ENCODE measurements at regions not wholly inside any gene's neighbourhood (a gene's known extent, or its start where the extent isn't known, plus 50 kb on each side); places are given as distances from the start of the nearest gene placed in this dataset.
A peak's percentile ranks its signal among the peaks of the same experiment; 100 is the strongest.

- Histone ChIP-seq H3K4me3 (ENCODE audit: low read length) (no peak overlapping the region), H3K27me3 (ENCODE audit: control insufficient read depth, insufficient read depth, low read length) (no peaks in the 10 kb centered on the region), H3K9me3 (replicated peaks; ENCODE audit: low read length) (no peaks in the 10 kb centered on the region), H3K9ac (ENCODE audit: low read depth, low read length) (peak overlapping the region; percentile 16), H3K4me1 (ENCODE audit: control insufficient read depth, insufficient read depth, low read length) (peaks cover 22% of the 10 kb centered on the region), H3K4me2 (ENCODE audit: low read length) (peak overlapping the region; percentile 45), H3K36me3 (ENCODE audit: insufficient read depth, low read length) (no peaks in the 10 kb centered on the region)
Observed at GRCh38 chr2:200742426-200742825, 69.3 kb upstream of the BZW1 start.

DNA sequence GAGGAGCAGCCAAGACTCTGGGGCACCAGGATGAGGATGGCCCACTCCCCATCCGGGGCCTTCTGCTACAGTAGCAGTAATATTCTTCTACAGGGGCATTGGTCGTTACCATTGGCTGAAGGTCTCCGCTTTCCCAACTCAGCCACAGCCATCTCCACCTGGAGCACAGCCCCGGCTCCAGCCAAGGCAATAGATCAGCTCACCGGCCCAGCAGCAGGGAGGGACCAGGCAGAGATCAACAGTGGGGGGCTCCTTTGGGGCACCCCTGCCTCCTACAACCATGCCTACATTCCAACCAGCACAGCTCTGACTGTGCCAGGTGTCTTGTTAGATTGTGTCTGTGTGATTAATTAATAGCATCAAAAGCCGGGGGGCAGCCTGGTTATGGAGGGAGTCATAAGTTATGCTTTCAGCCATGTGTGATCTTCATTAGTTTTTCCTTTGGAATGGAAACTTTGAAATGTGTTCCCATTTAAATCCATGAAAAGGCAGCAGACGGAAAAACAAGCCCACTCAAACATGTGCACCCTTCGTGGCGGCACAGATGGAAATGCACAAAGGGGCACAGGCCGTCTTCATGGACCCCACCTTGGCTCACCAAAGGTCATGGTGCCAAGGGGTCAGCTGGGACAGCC lies 68.6 kb upstream of the BZW1 start:
- H3K27me3 ChIP-seq (ENCODE audit: control insufficient read depth, insufficient read depth, low read length): no peaks in the 10 kb centered on the region
- H3K36me3 ChIP-seq (ENCODE audit: insufficient read depth, low read length): no peaks in the 10 kb centered on the region
- H3K9ac ChIP-seq (ENCODE audit: low read depth, low read length): no peak overlapping the region
- H3K4me1 ChIP-seq (ENCODE audit: control insufficient read depth, insufficient read depth, low read length): peaks cover 29% of the 10 kb centered on the region
- H3K4me2 ChIP-seq (ENCODE audit: low read length): no peak overlapping the region
- no peaks in the 10 kb centered on the region for H3K9me3 ChIP-seq (replicated peaks; ENCODE audit: low read length)
- no peak overlapping the region for H3K4me3 ChIP-seq (ENCODE audit: low read length)

DNA sequence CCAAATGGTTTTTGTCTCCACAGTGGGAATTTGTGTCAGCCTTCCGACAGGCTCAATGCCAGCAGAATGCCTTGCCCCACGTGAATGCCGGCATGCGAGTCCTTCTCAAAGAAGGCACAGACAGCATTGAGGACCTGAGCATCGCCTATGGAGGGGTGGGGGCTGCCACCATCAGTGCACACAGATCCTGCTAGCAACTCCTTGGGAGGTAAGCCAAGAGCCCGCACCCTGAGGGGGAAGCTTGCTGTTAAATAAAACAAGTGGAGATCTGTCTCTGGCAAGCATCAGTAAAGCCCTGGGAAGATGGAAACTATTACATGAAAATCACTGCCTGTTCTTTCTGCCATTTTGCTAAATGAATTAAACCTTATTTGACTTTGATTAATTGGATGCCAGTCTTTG lies 67.5 kb upstream of the BZW1 start:
- H3K9me3 ChIP-seq (replicated peaks; ENCODE audit: low read length): no peaks in the 10 kb centered on the region
- no peaks in the 10 kb centered on the region for H3K27me3 ChIP-seq (ENCODE audit: control insufficient read depth, insufficient read depth, low read length)
- no peak overlapping the region for H3K4me3 ChIP-seq (ENCODE audit: low read length)
- peaks cover 33% of the 10 kb centered on the region for H3K4me1 ChIP-seq (ENCODE audit: control insufficient read depth, insufficient read depth, low read length)
- H3K4me2 ChIP-seq (ENCODE audit: low read length): no peak overlapping the region
- H3K36me3 ChIP-seq (ENCODE audit: insufficient read depth, low read length): no peaks in the 10 kb centered on the region
- no peak overlapping the region for H3K9ac ChIP-seq (ENCODE audit: low read depth, low read length)

GRCh38 chr2:200746301-200746700 lies 65.4 kb upstream of the BZW1 start:
- Histone ChIP-seq H3K36me3 (ENCODE audit: insufficient read depth, low read length) (no peaks in the 10 kb centered on the region), H3K4me2 (ENCODE audit: low read length) (no peak overlapping the region), H3K4me1 (ENCODE audit: control insufficient read depth, insufficient read depth, low read length) (peaks cover 30% of the 10 kb centered on the region), H3K9me3 (replicated peaks; ENCODE audit: low read length) (no peaks in the 10 kb centered on the region), H3K4me3 (ENCODE audit: low read length) (no peak overlapping the region), H3K9ac (ENCODE audit: low read depth, low read length) (no peak overlapping the region), H3K27me3 (ENCODE audit: control insufficient read depth, insufficient read depth, low read length) (no peaks in the 10 kb centered on the region)

GRCh38 chr2:200747668-200748618 lies 63.8 kb upstream of the BZW1 start:
- no peaks in the 10 kb centered on the region for H3K27me3 ChIP-seq (ENCODE audit: control insufficient read depth, insufficient read depth, low read length)

DNA sequence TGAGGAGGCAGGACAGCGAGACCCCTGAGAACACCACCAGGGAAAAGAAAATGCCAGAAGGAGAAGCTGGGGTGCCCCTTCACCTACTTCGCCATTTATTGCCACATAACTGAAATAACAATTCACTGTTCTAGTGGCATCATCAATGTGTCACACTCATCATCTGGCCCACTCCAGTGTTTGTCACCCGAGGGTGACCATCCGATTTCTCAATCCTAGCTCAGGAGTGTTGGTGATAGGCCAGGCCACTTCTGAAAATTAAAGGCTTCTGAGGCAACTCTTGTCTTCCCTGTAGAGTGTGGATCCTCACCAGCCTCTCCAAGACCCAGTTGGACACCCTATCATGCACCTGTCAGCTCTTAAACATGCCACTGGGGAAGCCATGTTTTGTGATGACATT lies 62.9 kb upstream of the BZW1 start:
- Histone ChIP-seq H3K4me2 (ENCODE audit: low read length) (no peak overlapping the region), H3K9me3 (replicated peaks; ENCODE audit: low read length) (no peaks in the 10 kb centered on the region), H3K36me3 (ENCODE audit: insufficient read depth, low read length) (no peaks in the 10 kb centered on the region), H3K27me3 (ENCODE audit: control insufficient read depth, insufficient read depth, low read length) (no peaks in the 10 kb centered on the region), H3K4me1 (ENCODE audit: control insufficient read depth, insufficient read depth, low read length) (peaks cover 14% of the 10 kb centered on the region), H3K9ac (ENCODE audit: low read depth, low read length) (no peak overlapping the region), H3K4me3 (ENCODE audit: low read length) (no peak overlapping the region)

More at GRCh38 chr2:200747668-200748618, 63.8 kb upstream of the BZW1 start:
- Histone ChIP-seq H3K4me2 (ENCODE audit: low read length) (peak overlapping the region; percentile 13), H3K4me1 (ENCODE audit: control insufficient read depth, insufficient read depth, low read length) (peaks cover 14% of the 10 kb centered on the region), H3K9me3 (replicated peaks; ENCODE audit: low read length) (no peaks in the 10 kb centered on the region), H3K4me3 (ENCODE audit: low read length) (no peak overlapping the region), H3K36me3 (ENCODE audit: insufficient read depth, low read length) (no peaks in the 10 kb centered on the region), H3K9ac (ENCODE audit: low read depth, low read length) (peak overlapping the region; percentile 3)

GRCh38 chr2:200749631-200750322 lies 61.9 kb upstream of the BZW1 start:
- Histone ChIP-seq H3K4me3 (ENCODE audit: low read length) (no peak overlapping the region), H3K9ac (ENCODE audit: low read depth, low read length) (no peak overlapping the region), H3K4me2 (ENCODE audit: low read length) (no peak overlapping the region), H3K27me3 (ENCODE audit: control insufficient read depth, insufficient read depth, low read length) (no peaks in the 10 kb centered on the region), H3K9me3 (replicated peaks; ENCODE audit: low read length) (no peaks in the 10 kb centered on the region), H3K36me3 (ENCODE audit: insufficient read depth, low read length) (no peaks in the 10 kb centered on the region), H3K4me1 (ENCODE audit: control insufficient read depth, insufficient read depth, low read length) (peaks cover 16% of the 10 kb centered on the region)

- Histone ChIP-seq H3K27me3 (ENCODE audit: control insufficient read depth, insufficient read depth, low read length) (no peaks in the 10 kb centered on the region), H3K4me2 (ENCODE audit: low read length) (no peak overlapping the region), H3K4me3 (ENCODE audit: low read length) (no peak overlapping the region), H3K9me3 (replicated peaks; ENCODE audit: low read length) (no peaks in the 10 kb centered on the region), H3K36me3 (ENCODE audit: insufficient read depth, low read length) (no peaks in the 10 kb centered on the region), H3K9ac (ENCODE audit: low read depth, low read length) (no peak overlapping the region), H3K4me1 (ENCODE audit: control insufficient read depth, insufficient read depth, low read length) (peaks cover 20% of the 10 kb centered on the region)
Observed at GRCh38 chr2:200750323-200750910, 61.3 kb upstream of the BZW1 start.

DNA sequence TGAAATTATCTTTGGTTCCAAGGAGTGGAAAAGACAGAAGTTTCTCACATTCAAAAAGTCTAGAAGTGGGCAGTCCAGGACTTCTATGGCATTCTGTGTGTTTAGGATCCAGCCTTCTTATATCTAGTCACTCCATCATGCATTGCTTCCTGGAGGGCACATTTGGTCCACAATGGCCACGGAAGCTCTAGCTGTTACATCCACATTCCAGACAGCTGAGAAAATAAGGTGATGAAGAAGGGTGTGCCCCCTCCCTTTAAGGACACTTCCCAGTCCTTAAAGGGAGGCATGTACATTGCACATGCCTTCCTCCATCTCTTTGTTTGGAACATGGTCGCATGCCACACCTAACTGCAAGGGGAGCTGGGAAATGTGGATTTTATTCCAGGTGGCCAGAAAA lies 59.9 kb upstream of the BZW1 start:
- Histone ChIP-seq H3K36me3 (ENCODE audit: insufficient read depth, low read length) (no peaks in the 10 kb centered on the region), H3K9ac (ENCODE audit: low read depth, low read length) (no peak overlapping the region), H3K9me3 (replicated peaks; ENCODE audit: low read length) (no peaks in the 10 kb centered on the region), H3K27me3 (ENCODE audit: control insufficient read depth, insufficient read depth, low read length) (no peaks in the 10 kb centered on the region), H3K4me3 (ENCODE audit: low read length) (no peak overlapping the region), H3K4me2 (ENCODE audit: low read length) (no peak overlapping the region), H3K4me1 (ENCODE audit: control insufficient read depth, insufficient read depth, low read length) (peaks cover 24% of the 10 kb centered on the region)

DNA sequence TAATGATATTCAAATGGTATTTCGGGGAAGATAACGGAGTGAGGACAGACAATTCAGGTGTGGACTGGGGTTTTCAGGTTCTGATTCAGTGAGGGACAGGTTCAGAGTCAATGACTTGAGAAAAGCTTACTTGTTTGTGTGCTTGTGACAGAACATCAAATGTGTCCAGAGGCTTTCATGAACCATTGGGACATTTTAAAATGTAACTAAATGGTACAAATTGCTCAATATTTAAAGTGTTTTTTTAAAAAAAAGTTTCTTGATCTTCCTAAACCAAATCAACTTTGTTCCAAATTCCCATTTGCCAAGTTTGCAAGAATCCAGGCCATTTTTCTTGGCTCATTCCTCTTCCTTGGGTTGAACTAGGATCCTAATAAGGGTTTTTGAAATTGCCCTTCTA lies 59.4 kb upstream of the BZW1 start:
- H3K9ac ChIP-seq (ENCODE audit: low read depth, low read length): no peak overlapping the region
- no peaks in the 10 kb centered on the region for H3K27me3 ChIP-seq (ENCODE audit: control insufficient read depth, insufficient read depth, low read length)
- peaks cover 28% of the 10 kb centered on the region for H3K4me1 ChIP-seq (ENCODE audit: control insufficient read depth, insufficient read depth, low read length)
- no peak overlapping the region for H3K4me2 ChIP-seq (ENCODE audit: low read length)
- H3K4me3 ChIP-seq (ENCODE audit: low read length): no peak overlapping the region
- H3K36me3 ChIP-seq (ENCODE audit: insufficient read depth, low read length): no peaks in the 10 kb centered on the region
- H3K9me3 ChIP-seq (replicated peaks; ENCODE audit: low read length): no peaks in the 10 kb centered on the region

DNA sequence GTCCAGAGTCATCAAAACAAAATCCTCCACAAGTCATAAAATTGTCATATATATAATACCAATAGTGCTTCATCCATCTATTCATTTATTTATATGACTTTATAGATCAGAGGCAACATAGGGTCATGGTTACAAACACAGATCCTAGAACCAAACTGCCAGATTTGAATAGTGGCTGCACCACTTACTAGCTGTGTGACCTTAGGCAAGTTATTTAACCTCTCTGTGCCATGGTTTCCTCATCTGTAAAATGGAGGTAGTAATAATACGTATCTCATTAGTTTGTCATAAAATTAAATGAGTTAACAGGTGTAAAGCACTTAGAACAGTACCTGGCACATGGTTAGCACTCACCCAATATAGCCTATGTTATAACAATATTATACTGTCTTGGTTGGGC lies 58.9 kb upstream of the BZW1 start:
- Histone ChIP-seq H3K4me3 (ENCODE audit: low read length) (no peak overlapping the region), H3K27me3 (ENCODE audit: control insufficient read depth, insufficient read depth, low read length) (no peaks in the 10 kb centered on the region), H3K4me1 (ENCODE audit: control insufficient read depth, insufficient read depth, low read length) (peaks cover 25% of the 10 kb centered on the region), H3K4me2 (ENCODE audit: low read length) (no peak overlapping the region), H3K9me3 (replicated peaks; ENCODE audit: low read length) (no peaks in the 10 kb centered on the region), H3K36me3 (ENCODE audit: insufficient read depth, low read length) (no peaks in the 10 kb centered on the region), H3K9ac (ENCODE audit: low read depth, low read length) (no peak overlapping the region)

All from skeletal muscle satellite cell (primary cell).